Activated CD8-positive, alpha-beta memory T cell treated with anti-CD3 and anti-CD28 coated beads for 48 hours (primary cell): ENCODE measurements at regions not wholly inside any gene's neighbourhood (a gene's known extent, or its start where the extent isn't known, plus 50 kb on each side); places are given as distances from the start of the nearest gene placed in this dataset.
"Not testable (repeated sequence)": the region's sequence is repeated elsewhere in the genome, so short reads cannot be mapped to it uniquely, and the experiment has no call there.

Experiments
- DNase-seq, 3 experiments: peaks; one replicate each; pipeline ENCODE4 v3.0.0-alpha.2; 2020; ENCODE audit warnings: low read depth in 2 of 3, low spot score in 2 of 3

- no peak for DNase-seq
These were observed 198.8 kb downstream of the DAD1 start for GRCh38 chr14:22390195-22390594.

GRCh38 chr14:22388669-22389595, 200.1 kb downstream of the DAD1 start:
- no peak for DNase-seq

GRCh38 chr14:22387776-22388241, 201.2 kb downstream of the DAD1 start:
- DNase-seq, result no peak

GRCh38 chr14:22386924-22387775, 201.9 kb downstream of the DAD1 start:
- DNase-seq, result no peak

GRCh38 chr14:22384974-22385526, 204.0 kb downstream of the DAD1 start:
- no peak for DNase-seq

- no peak for DNase-seq
These were observed 204.9 kb downstream of the DAD1 start for GRCh38 chr14:22384167-22384549.

- no peak for DNase-seq
These were observed 205.4 kb downstream of the DAD1 start for GRCh38 chr14:22383515-22384166.

GRCh38 chr14:22382955-22383354, 206.1 kb downstream of the DAD1 start:
- no peak for DNase-seq

- no peak for DNase-seq
These were observed 206.6 kb downstream of the DAD1 start for GRCh38 chr14:22382395-22382794.

- DNase-seq, result no peak
These were observed 207.3 kb downstream of the DAD1 start for GRCh38 chr14:22381766-22382165.

- DNase-seq, result no peak
These were observed 207.6 kb downstream of the DAD1 start for GRCh38 chr14:22381408-22381760.

- no peak for DNase-seq
These were observed 208.2 kb downstream of the DAD1 start for GRCh38 chr14:22380571-22381407.

GRCh38 chr14:22379727-22380126, 209.3 kb downstream of the DAD1 start:
- no peak for DNase-seq

- DNase-seq, result no peak
These were observed 210.8 kb downstream of the DAD1 start for GRCh38 chr14:22378181-22378580.

GRCh38 chr14:22375321-22375930, 213.6 kb downstream of the DAD1 start:
- DNase-seq, result no peak

GRCh38 chr14:22370084-22370847, 218.8 kb downstream of the DAD1 start:
- no peak for DNase-seq

GRCh38 chr14:22358726-22359125, 230.3 kb downstream of the DAD1 start:
- no peak for DNase-seq

- DNase-seq, result not testable (repeated sequence)
These were observed 239.7 kb downstream of the DAD1 start for GRCh38 chr14:22349281-22349680.

- DNase-seq, result no peak
These were observed 244.4 kb downstream of the DAD1 start for GRCh38 chr14:22344673-22345072.
